H1 (cell line): ENCODE measurements at regions not wholly inside any gene's neighbourhood (a gene's known extent, or its start where the extent isn't known, plus 50 kb on each side); places are given as distances from the start of the nearest gene placed in this dataset.
"Not testable (repeated sequence)": the region's sequence is repeated elsewhere in the genome, so short reads cannot be mapped to it uniquely, and the experiment has no call there.

Experiments
- CTCF ChIA-PET: fragments of 300-600 bp; sonication (Branson Sonifier 250); formaldehyde crosslinking; loops from one replicate; lab custom pipeline; 2021; ENCODE audit not compliant: partially characterized antibody; lab: Charles Lee
- POLR2A ChIA-PET: fragments of 300-600 bp; sonication (Branson Sonifier 250); formaldehyde crosslinking; loops from one replicate; lab custom pipeline; 2021; ENCODE audit warnings: inconsistent platforms; ENCODE audit not compliant: partially characterized antibody; lab: Charles Lee
- DNase-seq, 2 experiments: peaks; one replicate each; pipeline versions ENCODE4 v3.0.0 to v3.0.0-alpha.2; 2010 to 2022; ENCODE audit warnings: low spot score in 2 of 2, low read depth in 1 of 2, mixed read lengths in 1 of 2
- FAIRE-seq: peaks from 2 replicates; lab custom pipeline; 2011; peaks lifted over from hg19 to GRCh38; lab: Jason Lieb, UNC
- H2AFZ ChIP-seq: 2 replicates; pipeline ENCODE4 v1.8.1; 2012; ENCODE audit warnings: low read length, inconsistent platforms
- H2AK5ac ChIP-seq: 2 replicates; pipeline ENCODE4 v1.6.1; 2013; ENCODE audit warnings: low read depth, low read length
- H2BK120ac ChIP-seq: replicated peaks from 2 replicates; pipeline ENCODE3; 2013; ENCODE audit warnings: low read depth, low read length, inconsistent platforms
- H2BK12ac ChIP-seq: 2 replicates; pipeline ENCODE4 v1.6.1; 2013; ENCODE audit warnings: low read depth, low read length
- H2BK15ac ChIP-seq: 2 replicates; pipeline ENCODE4 v1.6.1; 2013; ENCODE audit warnings: low read length
- H2BK20ac ChIP-seq: 2 replicates; pipeline ENCODE4 v1.6.1; 2013; ENCODE audit warnings: low read length
- H2BK5ac ChIP-seq: 2 replicates; pipeline ENCODE4 v1.6.1; 2013; ENCODE audit warnings: low read depth, low read length
- H3K14ac ChIP-seq: 2 replicates; pipeline ENCODE4 v1.6.1; 2013; ENCODE audit warnings: inconsistent platforms; ENCODE audit not compliant: insufficient read length
- H3K18ac ChIP-seq: 2 replicates; pipeline ENCODE4 v1.6.1; 2013; ENCODE audit warnings: low read length; ENCODE audit errors: extremely low read depth
- H3K23ac ChIP-seq: 2 replicates; pipeline ENCODE4 v1.6.1; 2013; ENCODE audit warnings: inconsistent platforms; ENCODE audit not compliant: insufficient read length
- H3K23me2 ChIP-seq: 2 replicates; pipeline ENCODE4 v1.6.1; 2013; ENCODE audit warnings: low read depth, low read length
- H3K27ac ChIP-seq: 2 replicates; pipeline ENCODE4 v1.6.1; 2011; ENCODE audit warnings: low read depth, low read length, inconsistent platforms
- H3K27me3 ChIP-seq, 4 experiments: replicated peaks in 1 of 4; 1 replicate in 1 of 4; 2 replicates in 3 of 4; pipeline versions ENCODE4 v1.6.1 to v1.8.1; 2011 to 2013; ENCODE audit warnings: low read length in 3 of 4, mild to moderate bottlenecking in 3 of 4, inconsistent platforms in 2 of 4, mixed read lengths in 2 of 4, moderate library complexity in 1 of 4; ENCODE audit not compliant: control insufficient read depth in 3 of 4, insufficient read depth in 3 of 4; ENCODE audit errors: extremely low read depth in 1 of 4
- H3K36me3 ChIP-seq, 4 experiments: 2 replicates each; pipeline versions ENCODE4 v1.6.1 to v1.8.1; 2011 to 2013; ENCODE audit warnings: mild to moderate bottlenecking in 4 of 4, low read length in 3 of 4, moderate library complexity in 2 of 4, control low read depth in 1 of 4, inconsistent platforms in 1 of 4; ENCODE audit not compliant: insufficient read depth in 4 of 4, control insufficient read depth in 2 of 4
- H3K4ac ChIP-seq: replicated peaks from 2 replicates; pipeline ENCODE3; 2013; ENCODE audit warnings: low read length, low read depth, mixed read lengths, inconsistent platforms; ENCODE audit not compliant: insufficient read length
- H3K4me1 ChIP-seq, 4 experiments: replicated peaks in 1 of 4; 1 replicate in 1 of 4; 2 replicates in 3 of 4; pipeline versions ENCODE4 v1.6.1 to v1.8.1; 2011 to 2013; ENCODE audit warnings: low read length in 3 of 4, inconsistent platforms in 2 of 4, mixed read lengths in 1 of 4; ENCODE audit not compliant: insufficient read depth in 4 of 4, control insufficient read depth in 3 of 4
- H3K4me2 ChIP-seq, 2 experiments: 2 replicates each; pipeline versions ENCODE4 v1.6.1 to v1.8.1; 2011 to 2013; ENCODE audit warnings: low read depth in 2 of 2, low read length in 2 of 2, control low read depth in 1 of 2, inconsistent platforms in 1 of 2, mild to moderate bottlenecking in 1 of 2; ENCODE audit not compliant: insufficient read depth in 1 of 2
- H3K4me3 ChIP-seq, 4 experiments: fragments of 200-600, 300-600 bp in 1 of 4; sonication (generic), shearing (Covaris generic), sonication (Bioruptor Twin) in 1 of 4; 2 replicates each; pipeline versions ENCODE4 v1.5.1 to v1.8.1; 2011 to 2016; ENCODE audit warnings: low read length in 4 of 4, low read depth in 3 of 4, control low read depth in 2 of 4, inconsistent platforms in 2 of 4, mild to moderate bottlenecking in 2 of 4, mixed read lengths in 1 of 4, moderate library complexity in 1 of 4; ENCODE audit not compliant: insufficient read depth in 2 of 4; ENCODE audit errors: extremely low read depth in 1 of 4
- H3K56ac ChIP-seq: replicated peaks from 2 replicates; pipeline ENCODE3; 2013; ENCODE audit warnings: low read depth, mild to moderate bottlenecking, mixed read lengths, low read length, inconsistent platforms; ENCODE audit not compliant: insufficient read length
- H3K79me1 ChIP-seq: 2 replicates; pipeline ENCODE4 v1.6.1; 2013; ENCODE audit warnings: low read depth, low read length, control low read depth
- H3K79me2 ChIP-seq, 2 experiments: 2 replicates each; pipeline versions ENCODE4 v1.6.1 to v1.8.1; 2012 to 2013; ENCODE audit warnings: low read length in 2 of 2, mild to moderate bottlenecking in 2 of 2, inconsistent platforms in 1 of 2; ENCODE audit not compliant: insufficient read depth in 2 of 2, control insufficient read depth in 1 of 2
- H3K9ac ChIP-seq, 4 experiments: replicated peaks in 1 of 4; 1 replicate in 1 of 4; 2 replicates in 3 of 4; pipeline versions ENCODE4 v1.6.1 to v1.8.1; 2011 to 2013; ENCODE audit warnings: low read depth in 3 of 4, low read length in 3 of 4, control low read depth in 2 of 4, mild to moderate bottlenecking in 2 of 4, moderate library complexity in 2 of 4, inconsistent platforms in 1 of 4; ENCODE audit errors: extremely low read depth in 1 of 4
- H3K9me3 ChIP-seq, 2 experiments: 2 replicates each; pipeline versions ENCODE4 v1.6.1 to v1.8.1; 2012 to 2013; ENCODE audit warnings: mild to moderate bottlenecking in 2 of 2, moderate library complexity in 2 of 2, control low read depth in 1 of 2, inconsistent platforms in 1 of 2, low read depth in 1 of 2, low read length in 1 of 2, mixed read lengths in 1 of 2; ENCODE audit not compliant: insufficient read depth in 2 of 2
- H4K20me1 ChIP-seq, 2 experiments: replicated peaks in 1 of 2; 2 replicates each; pipeline versions ENCODE3 to v1.8.1; 2011 to 2013; ENCODE audit warnings: inconsistent platforms in 2 of 2, low read length in 2 of 2, mild to moderate bottlenecking in 1 of 2; ENCODE audit not compliant: insufficient read depth in 2 of 2, control insufficient read depth in 1 of 2
- H4K5ac ChIP-seq: 2 replicates; pipeline ENCODE4 v1.6.1; 2013; ENCODE audit warnings: low read length, low read depth, mixed read lengths, inconsistent platforms; ENCODE audit not compliant: insufficient read length
- H4K8ac ChIP-seq: 2 replicates; pipeline ENCODE4 v1.8.0; 2013; ENCODE audit warnings: mild to moderate bottlenecking, moderate library complexity, low read length, inconsistent platforms; ENCODE audit not compliant: insufficient read depth; ENCODE audit errors: extremely low read depth
- H4K91ac ChIP-seq: replicated peaks from 2 replicates; pipeline ENCODE3; 2013; ENCODE audit warnings: low read length, mixed read lengths, inconsistent platforms; ENCODE audit not compliant: insufficient read length
- WGBS, 2 experiments: shearing (Covaris generic) in 1 of 2; methylation state at CpG; one replicate each; pipeline versions ENCODE4 v1.1.6 to v1.1.7; 2013 to 2015; ENCODE audit warnings: low lambda C conversion rate in 2 of 2, mixed read lengths in 2 of 2, inconsistent platforms in 1 of 2, low coverage in 1 of 2, missing lambda C conversion rate in 1 of 2; ENCODE audit not compliant: insufficient replicate concordance in 2 of 2, insufficient coverage in 1 of 2, insufficient read length in 1 of 2; ENCODE audit errors: extremely low coverage in 1 of 2, missing lambda C conversion rate in 1 of 2; 5-methylcytosine and 5-hydroxymethylcytosine counted together

DNA sequence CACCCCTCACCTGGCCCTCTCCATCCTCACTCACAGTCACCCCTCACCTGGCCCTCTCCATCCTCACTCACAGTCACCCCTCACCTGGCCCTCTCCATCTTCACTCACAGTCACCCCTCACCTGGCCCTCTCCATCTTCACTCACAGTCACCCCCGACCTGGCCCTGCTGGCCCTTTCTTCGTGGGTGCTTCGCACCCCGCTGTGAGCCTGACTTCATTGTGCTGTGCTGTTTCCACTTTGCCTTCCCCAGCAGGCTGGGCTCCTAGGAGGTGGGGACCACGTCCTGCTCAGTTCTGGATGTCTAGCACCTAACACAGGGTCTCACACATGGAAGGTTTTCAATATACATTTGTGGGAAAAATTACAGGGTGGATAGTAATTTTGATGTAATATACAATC is 56.5 kb downstream of the RBFOX3 start:
- H4K8ac ChIP-seq, H3K9me3 ChIP-seq, H3K27me3 ChIP-seq, H3K4me3 ChIP-seq, H3K23ac ChIP-seq, POLR2A ChIA-PET, H3K79me1 ChIP-seq, H4K5ac ChIP-seq, H2BK120ac ChIP-seq, H3K4ac ChIP-seq, H3K9ac ChIP-seq, H2BK5ac ChIP-seq, H3K56ac ChIP-seq, H2BK12ac ChIP-seq, H3K18ac ChIP-seq, H3K79me2 ChIP-seq, H4K91ac ChIP-seq, H2AFZ ChIP-seq, H2BK15ac ChIP-seq, H2AK5ac ChIP-seq, H3K4me1 ChIP-seq, H4K20me1 ChIP-seq, H3K4me2 ChIP-seq, H3K14ac ChIP-seq, H3K27ac ChIP-seq, DNase-seq, FAIRE-seq, H2BK20ac ChIP-seq, H3K36me3 ChIP-seq: not testable (repeated sequence)
- CTCF ChIA-PET, result interaction anchor here (0.6 kb wide), 1 partner anchor 487 kb away, joined by 3 read pairs; no protein-coding TSS in a partner anchor
- 82% methylated on average over 5 of the region's 5 CpGs; no CpG with 5 or more reads in 1 of the 2 experiments for WGBS, 2 experiments
- peaks cover 14% of the 10 kb centered on the region; the same call in 1 of the 2 replicates for H3K23me2 ChIP-seq
